GM19239 (cell line): ENCODE measurements at regions not wholly inside any gene's neighbourhood (a gene's known extent, or its start where the extent isn't known, plus 50 kb on each side); places are given as distances from the start of the nearest gene placed in this dataset.

ENCODE experiments used
- DNase-seq: peaks from one replicate; pipeline ENCODE4 v3.0.0; 2011; ENCODE audit warnings: low spot score; ENCODE audit not compliant: insufficient read length
- FAIRE-seq: peaks from 2 replicates; lab custom pipeline; 2011; peaks lifted over from hg19 to GRCh38; lab: Jason Lieb, UNC

GRCh38 chr2:59589881-59590280 is 963.6 kb downstream of the BCL11A start:
- FAIRE-seq = no peak

GRCh38 chr2:59588286-59588685 is 965.2 kb downstream of the BCL11A start:
- no peak for DNase-seq
- FAIRE-seq = no peak

More at GRCh38 chr2:59589881-59590280, 963.6 kb downstream of the BCL11A start:
- DNase-seq = no peak

- DNase-seq (no peak), FAIRE-seq (no peak)
Measured at GRCh38 chr2:59586176-59586575, 967.3 kb downstream of the BCL11A start.

GRCh38 chr2:59585655-59586054 is 967.8 kb downstream of the BCL11A start:
- DNase-seq = no peak
- FAIRE-seq = no peak

GRCh38 chr2:59584958-59585357 is 968.5 kb downstream of the BCL11A start:
- FAIRE-seq = no peak

GRCh38 chr2:59583173-59583765 is 970.2 kb downstream of the BCL11A start:
- FAIRE-seq (no peak), DNase-seq (no peak)

More at GRCh38 chr2:59584958-59585357, 968.5 kb downstream of the BCL11A start:
- DNase-seq = no peak

GRCh38 chr2:59578349-59578748 is 975.1 kb downstream of the BCL11A start:
- DNase-seq (no peak), FAIRE-seq (no peak)

GRCh38 chr2:59575191-59575590 is 978.3 kb downstream of the BCL11A start:
- DNase-seq = no peak
- FAIRE-seq = no peak

GRCh38 chr2:59572227-59572626 is 981.2 kb downstream of the BCL11A start:
- FAIRE-seq = no peak

GRCh38 chr2:59570818-59571217 is 982.6 kb downstream of the BCL11A start:
- no peak for DNase-seq
- no peak for FAIRE-seq

More at GRCh38 chr2:59572227-59572626, 981.2 kb downstream of the BCL11A start:
- DNase-seq = no peak

GRCh38 chr2:59569124-59569523 is 984.3 kb downstream of the BCL11A start:
- FAIRE-seq (no peak), DNase-seq (no peak)

- FAIRE-seq (no peak), DNase-seq (no peak)
Measured at GRCh38 chr2:59568461-59568860, 985.0 kb downstream of the BCL11A start.

GRCh38 chr2:59567151-59567550 is 986.3 kb downstream of the BCL11A start:
- FAIRE-seq (no peak), DNase-seq (no peak)

- FAIRE-seq (no peak), DNase-seq (no peak)
Measured at GRCh38 chr2:59566739-59567138, 986.7 kb downstream of the BCL11A start.

GRCh38 chr2:59561281-59561680 is 992.2 kb downstream of the BCL11A start:
- no peak for FAIRE-seq
- DNase-seq = no peak

GRCh38 chr2:59560769-59561168 is 992.7 kb downstream of the BCL11A start:
- DNase-seq = no peak
- no peak for FAIRE-seq

- DNase-seq = no peak
- FAIRE-seq = no peak
Measured at GRCh38 chr2:59540864-59541263, 1012.6 kb downstream of the BCL11A start.

- FAIRE-seq (no peak), DNase-seq (no peak)
Measured at GRCh38 chr2:59538398-59538911, 1015.0 kb downstream of the BCL11A start.

- no peak for DNase-seq
- no peak for FAIRE-seq
Measured at GRCh38 chr2:59532808-59533207, 1020.6 kb downstream of the BCL11A start.

GRCh38 chr2:59530258-59530657 is 1023.2 kb downstream of the BCL11A start:
- DNase-seq (no peak), FAIRE-seq (no peak)

GRCh38 chr2:59529726-59530125 is 1023.7 kb downstream of the BCL11A start:
- DNase-seq (no peak), FAIRE-seq (no peak)

GRCh38 chr2:59528525-59528924 is 1024.9 kb downstream of the BCL11A start:
- no peak for DNase-seq
- no peak for FAIRE-seq
